Erythroblast (primary cell): ENCODE measurements at regions not wholly inside any gene's neighbourhood (a gene's known extent, or its start where the extent isn't known, plus 50 kb on each side); places are given as distances from the start of the nearest gene placed in this dataset.

Experiments
- GATA1 ChIP-seq: IDR thresholded peaks from 2 replicates; pipeline ENCODE4 v1.6.1; 2011; ENCODE audit warnings: low read depth, mild to moderate bottlenecking, control low read depth, low read length, moderate library complexity
- POLR2A ChIP-seq: IDR thresholded peaks from 2 replicates; pipeline ENCODE4 v1.6.1; 2011; ENCODE audit warnings: mild to moderate bottlenecking, low read length

DNA sequence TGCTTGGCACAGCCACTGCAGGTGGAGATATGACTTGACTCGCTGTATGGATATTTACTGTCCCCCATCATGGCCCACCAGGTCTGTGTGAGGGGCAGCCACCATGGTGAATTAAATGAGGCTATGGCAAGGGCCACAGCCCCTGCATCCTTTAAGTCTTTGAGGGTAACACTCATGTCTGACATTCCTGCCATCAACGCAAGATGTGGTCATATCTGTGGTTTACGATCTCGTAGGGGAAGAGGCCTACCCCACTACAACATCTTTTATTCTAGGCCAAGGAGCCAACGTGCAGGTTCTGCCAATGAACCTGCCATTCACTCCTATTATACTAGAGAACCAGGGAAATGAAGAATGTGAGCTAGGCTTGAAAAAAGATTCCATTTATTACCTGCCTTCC is 381.6 kb upstream of the ID2 start:
- TF ChIP-seq POLR2A (no peak), GATA1 (no peak)
